ENCODE measurements at regions not wholly inside any gene's neighbourhood (a gene's known extent, or its start where the extent isn't known, plus 50 kb on each side); places are given as distances from the start of the nearest gene placed in this dataset.

DNA sequence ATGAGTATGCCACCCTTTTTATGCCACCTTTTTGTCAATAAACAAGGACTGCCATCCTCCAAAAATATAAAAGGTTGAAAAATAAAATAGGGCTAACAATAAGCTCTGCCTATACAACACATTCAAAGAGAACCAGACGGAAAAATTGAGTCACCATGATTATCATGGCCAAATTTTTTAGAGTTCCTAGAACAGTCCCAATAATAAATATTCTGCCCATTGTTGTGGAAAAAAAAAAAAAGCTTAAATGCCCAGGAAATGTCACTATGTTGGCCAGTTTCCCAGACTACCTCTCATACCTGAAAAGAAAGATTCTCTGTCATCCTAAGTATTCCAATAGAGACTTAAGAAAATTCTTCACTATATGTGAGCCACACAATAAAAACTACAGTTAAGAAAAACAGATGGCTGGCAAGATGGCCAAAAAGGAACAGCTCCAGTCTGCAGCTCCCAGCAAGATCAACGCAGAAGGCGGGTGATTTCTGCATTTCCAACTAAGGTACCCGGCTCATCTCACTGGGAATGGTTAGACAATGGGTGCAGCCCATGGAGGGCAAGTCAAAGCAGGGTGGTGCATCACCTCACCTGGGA, 149.0 kb downstream of the TMEM161B start:
- CTCF ChIA-PET: no interaction called here
- H3K9me3 ChIP-seq (ENCODE audit: control insufficient read depth, insufficient read depth, low read depth, low read length): no peaks in the 10 kb centered on the region
- H3K4me3 ChIP-seq (ENCODE audit: low read depth in 2 of 2, low read length in 2 of 2): no peak overlapping the region
- no peak overlapping the region for H3K27ac ChIP-seq (ENCODE audit: low read length)
- POLR2A ChIA-PET: no interaction called here
- no peak for DNase-seq (ENCODE audit: low read depth, low spot score)
- intact Hi-C loops (cut with micrococcal nuclease; ENCODE audit: unreplicated experiment): no loop called here
- H3K27me3 ChIP-seq (ENCODE audit: control insufficient read depth, insufficient read depth, low read length): no peaks in the 10 kb centered on the region; the same call in 1 of the 2 replicates
- no peaks in the 10 kb centered on the region for H3K36me3 ChIP-seq (ENCODE audit: control insufficient read depth, insufficient read depth, low read length)
- BruUV-seq (replicated peaks): no TSS peak
- in situ Hi-C loops (cut with HindIII; ENCODE audit: low pct_unique_long_range_greater_than_20kb, low sequenced_read_pairs): no loop called here
- TF ChIP-seq POLR2AphosphoS5 (IDR thresholded peaks at IDR 0.05; ENCODE audit: low read depth, low read length) (no peak), SIN3A (IDR thresholded peaks at IDR 0.05; ENCODE audit: borderline replicate concordance, insufficient read depth, low read depth, low read length) (no peak), TCF7L2 (IDR thresholded peaks at IDR 0.05; ENCODE audit: low read depth, low read length) (no peak)
- TF ChIP-seq, protein P1, sequence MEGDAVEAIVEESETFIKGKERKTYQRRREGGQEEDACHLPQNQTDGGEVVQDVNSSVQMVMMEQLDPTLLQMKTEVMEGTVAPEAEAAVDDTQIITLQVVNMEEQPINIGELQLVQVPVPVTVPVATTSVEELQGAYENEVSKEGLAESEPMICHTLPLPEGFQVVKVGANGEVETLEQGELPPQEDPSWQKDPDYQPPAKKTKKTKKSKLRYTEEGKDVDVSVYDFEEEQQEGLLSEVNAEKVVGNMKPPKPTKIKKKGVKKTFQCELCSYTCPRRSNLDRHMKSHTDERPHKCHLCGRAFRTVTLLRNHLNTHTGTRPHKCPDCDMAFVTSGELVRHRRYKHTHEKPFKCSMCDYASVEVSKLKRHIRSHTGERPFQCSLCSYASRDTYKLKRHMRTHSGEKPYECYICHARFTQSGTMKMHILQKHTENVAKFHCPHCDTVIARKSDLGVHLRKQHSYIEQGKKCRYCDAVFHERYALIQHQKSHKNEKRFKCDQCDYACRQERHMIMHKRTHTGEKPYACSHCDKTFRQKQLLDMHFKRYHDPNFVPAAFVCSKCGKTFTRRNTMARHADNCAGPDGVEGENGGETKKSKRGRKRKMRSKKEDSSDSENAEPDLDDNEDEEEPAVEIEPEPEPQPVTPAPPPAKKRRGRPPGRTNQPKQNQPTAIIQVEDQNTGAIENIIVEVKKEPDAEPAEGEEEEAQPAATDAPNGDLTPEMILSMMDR (IDR thresholded peaks at IDR 0.05): no peak
- TF ChIP-seq, protein P2, sequence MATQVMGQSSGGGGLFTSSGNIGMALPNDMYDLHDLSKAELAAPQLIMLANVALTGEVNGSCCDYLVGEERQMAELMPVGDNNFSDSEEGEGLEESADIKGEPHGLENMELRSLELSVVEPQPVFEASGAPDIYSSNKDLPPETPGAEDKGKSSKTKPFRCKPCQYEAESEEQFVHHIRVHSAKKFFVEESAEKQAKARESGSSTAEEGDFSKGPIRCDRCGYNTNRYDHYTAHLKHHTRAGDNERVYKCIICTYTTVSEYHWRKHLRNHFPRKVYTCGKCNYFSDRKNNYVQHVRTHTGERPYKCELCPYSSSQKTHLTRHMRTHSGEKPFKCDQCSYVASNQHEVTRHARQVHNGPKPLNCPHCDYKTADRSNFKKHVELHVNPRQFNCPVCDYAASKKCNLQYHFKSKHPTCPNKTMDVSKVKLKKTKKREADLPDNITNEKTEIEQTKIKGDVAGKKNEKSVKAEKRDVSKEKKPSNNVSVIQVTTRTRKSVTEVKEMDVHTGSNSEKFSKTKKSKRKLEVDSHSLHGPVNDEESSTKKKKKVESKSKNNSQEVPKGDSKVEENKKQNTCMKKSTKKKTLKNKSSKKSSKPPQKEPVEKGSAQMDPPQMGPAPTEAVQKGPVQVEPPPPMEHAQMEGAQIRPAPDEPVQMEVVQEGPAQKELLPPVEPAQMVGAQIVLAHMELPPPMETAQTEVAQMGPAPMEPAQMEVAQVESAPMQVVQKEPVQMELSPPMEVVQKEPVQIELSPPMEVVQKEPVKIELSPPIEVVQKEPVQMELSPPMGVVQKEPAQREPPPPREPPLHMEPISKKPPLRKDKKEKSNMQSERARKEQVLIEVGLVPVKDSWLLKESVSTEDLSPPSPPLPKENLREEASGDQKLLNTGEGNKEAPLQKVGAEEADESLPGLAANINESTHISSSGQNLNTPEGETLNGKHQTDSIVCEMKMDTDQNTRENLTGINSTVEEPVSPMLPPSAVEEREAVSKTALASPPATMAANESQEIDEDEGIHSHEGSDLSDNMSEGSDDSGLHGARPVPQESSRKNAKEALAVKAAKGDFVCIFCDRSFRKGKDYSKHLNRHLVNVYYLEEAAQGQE (IDR thresholded peaks at IDR 0.05; ENCODE audit: insufficient read depth in 1 of 2, low read depth in 2 of 2, low read length in 1 of 2): no peak
- ATAC-seq: no peak
- H3K4me1 ChIP-seq (ENCODE audit: control insufficient read depth, insufficient read depth, low read length): no peaks in the 10 kb centered on the region

DNA sequence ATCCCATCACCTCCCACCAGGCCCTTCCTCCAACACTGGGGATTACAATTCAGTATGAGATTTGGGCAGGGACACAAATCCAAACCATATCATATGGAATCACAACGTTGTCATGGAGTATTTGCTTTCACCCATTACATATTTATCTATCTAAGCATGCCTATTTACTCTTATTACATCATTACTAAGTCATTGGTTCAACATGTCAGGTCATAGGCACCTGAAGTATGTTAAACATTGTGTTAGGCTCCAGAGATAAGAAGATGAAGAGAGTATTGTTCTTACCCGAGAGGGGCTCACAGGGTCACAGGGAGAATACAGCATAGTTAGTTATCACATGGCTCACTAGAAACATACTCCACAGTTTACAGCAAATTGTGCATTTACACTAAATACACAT, 150.5 kb downstream of the TMEM161B start:
- Histone ChIP-seq H3K27me3 (ENCODE audit: control insufficient read depth, insufficient read depth, low read length) (no peaks in the 10 kb centered on the region; the same call in 1 of the 2 replicates), H3K4me1 (ENCODE audit: control insufficient read depth, insufficient read depth, low read length) (no peaks in the 10 kb centered on the region), H3K27ac (ENCODE audit: low read length) (no peak overlapping the region), H3K9me3 (ENCODE audit: control insufficient read depth, insufficient read depth, low read depth, low read length) (no peaks in the 10 kb centered on the region), H3K36me3 (ENCODE audit: control insufficient read depth, insufficient read depth, low read length) (no peaks in the 10 kb centered on the region), H3K4me3 (ENCODE audit: low read depth in 2 of 2, low read length in 2 of 2) (no peak overlapping the region)
- intact Hi-C loops (cut with micrococcal nuclease; ENCODE audit: unreplicated experiment): no loop called here
- DNase-seq (ENCODE audit: low read depth, low spot score): no peak
- TF ChIP-seq TCF7L2 (IDR thresholded peaks at IDR 0.05; ENCODE audit: low read depth, low read length): no peak
- TF ChIP-seq, protein P1 (IDR thresholded peaks at IDR 0.05): no peak
- TF ChIP-seq POLR2AphosphoS5 (IDR thresholded peaks at IDR 0.05; ENCODE audit: low read depth, low read length): no peak
- TF ChIP-seq, protein P2 (IDR thresholded peaks at IDR 0.05; ENCODE audit: insufficient read depth in 1 of 2, low read depth in 2 of 2, low read length in 1 of 2): no peak
- no peak for TF ChIP-seq SIN3A (IDR thresholded peaks at IDR 0.05; ENCODE audit: borderline replicate concordance, insufficient read depth, low read depth, low read length)
- CTCF ChIA-PET: no interaction called here
- ATAC-seq: no peak
- BruUV-seq (replicated peaks): no TSS peak
- POLR2A ChIA-PET: no interaction called here
- in situ Hi-C loops (cut with HindIII; ENCODE audit: low pct_unique_long_range_greater_than_20kb, low sequenced_read_pairs): no loop called here

Data from Panc1 (cell line).